ENCODE measurements at regions not wholly inside any gene's neighbourhood (a gene's known extent, or its start where the extent isn't known, plus 50 kb on each side); places are given as distances from the start of the nearest gene placed in this dataset.

GRCh38 chr1:37130221-37130948 lies 96.1 kb upstream of the GRIK3 start:
- H3K4me3 ChIP-seq (ENCODE audit: low read depth, low read length) = no peak overlapping the region
- H3K9me3 ChIP-seq = no peaks in the 10 kb centered on the region
- no peaks in the 10 kb centered on the region for H3K27me3 ChIP-seq
- no peaks in the 10 kb centered on the region for H3K36me3 ChIP-seq
- DNase-seq = no peak
- H3K4me1 ChIP-seq = no peaks in the 10 kb centered on the region
- TF ChIP-seq, protein P1, sequence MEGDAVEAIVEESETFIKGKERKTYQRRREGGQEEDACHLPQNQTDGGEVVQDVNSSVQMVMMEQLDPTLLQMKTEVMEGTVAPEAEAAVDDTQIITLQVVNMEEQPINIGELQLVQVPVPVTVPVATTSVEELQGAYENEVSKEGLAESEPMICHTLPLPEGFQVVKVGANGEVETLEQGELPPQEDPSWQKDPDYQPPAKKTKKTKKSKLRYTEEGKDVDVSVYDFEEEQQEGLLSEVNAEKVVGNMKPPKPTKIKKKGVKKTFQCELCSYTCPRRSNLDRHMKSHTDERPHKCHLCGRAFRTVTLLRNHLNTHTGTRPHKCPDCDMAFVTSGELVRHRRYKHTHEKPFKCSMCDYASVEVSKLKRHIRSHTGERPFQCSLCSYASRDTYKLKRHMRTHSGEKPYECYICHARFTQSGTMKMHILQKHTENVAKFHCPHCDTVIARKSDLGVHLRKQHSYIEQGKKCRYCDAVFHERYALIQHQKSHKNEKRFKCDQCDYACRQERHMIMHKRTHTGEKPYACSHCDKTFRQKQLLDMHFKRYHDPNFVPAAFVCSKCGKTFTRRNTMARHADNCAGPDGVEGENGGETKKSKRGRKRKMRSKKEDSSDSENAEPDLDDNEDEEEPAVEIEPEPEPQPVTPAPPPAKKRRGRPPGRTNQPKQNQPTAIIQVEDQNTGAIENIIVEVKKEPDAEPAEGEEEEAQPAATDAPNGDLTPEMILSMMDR (IDR thresholded peaks at IDR 0.05; ENCODE audit: low read depth, low read length) = no peak

DNA sequence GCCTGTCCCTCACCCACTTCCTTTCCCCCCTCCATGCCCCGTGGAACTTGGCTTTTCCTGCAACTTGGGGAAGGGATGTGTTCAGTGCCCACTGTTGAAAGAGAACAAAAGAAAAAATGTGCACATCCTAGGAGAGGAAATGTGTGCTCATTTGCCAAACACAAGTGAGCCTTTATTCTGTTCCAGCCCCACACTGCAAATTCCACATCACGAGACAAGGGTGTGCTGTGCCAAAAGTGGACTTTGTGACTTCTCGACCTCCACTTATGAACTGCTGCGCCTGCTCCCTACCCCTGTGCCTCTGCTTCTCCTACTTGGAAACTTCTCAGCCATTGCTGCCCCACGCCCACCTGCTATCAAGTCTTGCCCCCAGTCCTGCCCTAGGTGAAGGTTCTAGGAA lies 97.0 kb upstream of the GRIK3 start:
- TF ChIP-seq, protein P1 (IDR thresholded peaks at IDR 0.05; ENCODE audit: low read depth, low read length) = no peak
- no peaks in the 10 kb centered on the region for H3K36me3 ChIP-seq
- no peaks in the 10 kb centered on the region for H3K9me3 ChIP-seq
- no peaks in the 10 kb centered on the region for H3K27me3 ChIP-seq
- no peak for DNase-seq
- no peak overlapping the region for H3K4me3 ChIP-seq (ENCODE audit: low read depth, low read length)
- no peaks in the 10 kb centered on the region for H3K4me1 ChIP-seq

- Histone ChIP-seq H3K4me3 (ENCODE audit: low read depth, low read length) (no peak overlapping the region), H3K36me3 (no peaks in the 10 kb centered on the region), H3K27me3 (no peaks in the 10 kb centered on the region), H3K9me3 (no peaks in the 10 kb centered on the region), H3K4me1 (no peaks in the 10 kb centered on the region)
- no peak for DNase-seq
- TF ChIP-seq, protein P1 (IDR thresholded peaks at IDR 0.05; ENCODE audit: low read depth, low read length) = no peak
Measured at GRCh38 chr1:37133276-37134145, 99.2 kb upstream of the GRIK3 start.

- no peaks in the 10 kb centered on the region for H3K27me3 ChIP-seq
- H3K4me1 ChIP-seq = no peaks in the 10 kb centered on the region
- DNase-seq = no peak
- no peaks in the 10 kb centered on the region for H3K36me3 ChIP-seq
- TF ChIP-seq, protein P1 (IDR thresholded peaks at IDR 0.05; ENCODE audit: low read depth, low read length) = no peak
- H3K4me3 ChIP-seq (ENCODE audit: low read depth, low read length) = no peak overlapping the region
- H3K9me3 ChIP-seq = no peaks in the 10 kb centered on the region
Measured at GRCh38 chr1:37134599-37134998, 100.3 kb upstream of the GRIK3 start.

DNA sequence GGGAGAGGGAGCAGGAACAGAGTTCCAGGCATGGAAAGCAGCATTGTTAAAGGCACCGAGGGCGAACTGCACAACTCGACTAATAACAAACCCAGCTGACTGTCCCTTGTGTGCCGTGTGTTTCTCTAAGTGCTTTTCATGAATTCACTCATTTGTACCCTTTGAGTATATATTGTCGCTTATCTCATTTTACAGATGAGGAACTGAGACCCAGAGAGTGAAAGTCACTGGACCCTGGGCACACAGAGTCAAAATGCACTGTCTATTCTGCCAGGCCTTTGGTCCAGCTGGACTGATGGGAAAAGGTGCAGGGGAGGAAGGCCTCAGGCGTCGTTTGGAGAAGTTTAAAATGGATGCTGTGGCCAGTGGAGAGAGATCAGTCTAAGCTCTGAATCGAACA lies 100.7 kb upstream of the GRIK3 start:
- no peaks in the 10 kb centered on the region for H3K36me3 ChIP-seq
- H3K4me1 ChIP-seq = no peaks in the 10 kb centered on the region
- H3K27me3 ChIP-seq = no peaks in the 10 kb centered on the region
- TF ChIP-seq, protein P1 (IDR thresholded peaks at IDR 0.05; ENCODE audit: low read depth, low read length) = no peak
- no peaks in the 10 kb centered on the region for H3K9me3 ChIP-seq
- no peak overlapping the region for H3K4me3 ChIP-seq (ENCODE audit: low read depth, low read length)
- DNase-seq = no peak

GRCh38 chr1:37137014-37137413 lies 102.7 kb upstream of the GRIK3 start:
- TF ChIP-seq, protein P1 (IDR thresholded peaks at IDR 0.05; ENCODE audit: low read depth, low read length) = no peak
- DNase-seq = no peak

More at GRCh38 chr1:37137014-37137413, 102.7 kb upstream of the GRIK3 start:
- Histone ChIP-seq H3K27me3 (no peaks in the 10 kb centered on the region), H3K4me3 (ENCODE audit: low read depth, low read length) (no peak overlapping the region), H3K4me1 (no peaks in the 10 kb centered on the region), H3K36me3 (no peaks in the 10 kb centered on the region), H3K9me3 (no peaks in the 10 kb centered on the region)
